H1 (cell line): ENCODE measurements at regions not wholly inside any gene's neighbourhood (a gene's known extent, or its start where the extent isn't known, plus 50 kb on each side); places are given as distances from the start of the nearest gene placed in this dataset.

Source experiments
- BRCA1 ChIP-seq: IDR thresholded peaks from 2 replicates; pipeline ENCODE4 v1.6.1; 2012; ENCODE audit warnings: low read depth, low read length, improper control_type of control experiment
- CTCF ChIP-seq, 3 experiments: IDR thresholded peaks; 1 replicate in 2 of 3; 2 replicates in 1 of 3; pipeline versions ENCODE4 v1.5.1 to v1.6.1; 2011; ENCODE audit warnings: low read length in 3 of 3, mild to moderate bottlenecking in 3 of 3, inconsistent platforms in 2 of 3, low read depth in 1 of 3, moderate library complexity in 1 of 3; ENCODE audit not compliant: insufficient read depth in 1 of 3; ENCODE audit errors: control extremely low read depth in 1 of 3
- EZH2 ChIP-seq: fragments of 200-600 bp; sonication (generic); IDR thresholded peaks from 2 replicates; pipeline ENCODE4 v1.7.1; 2012; ENCODE audit warnings: low read depth, mild to moderate bottlenecking, moderate library complexity, low read length, inconsistent platforms; ENCODE audit not compliant: severe bottlenecking
- GABPA ChIP-seq: IDR thresholded peaks from 2 replicates; pipeline ENCODE4 v1.6.1; 2011; ENCODE audit warnings: mild to moderate bottlenecking, low read length, moderate library complexity, borderline replicate concordance; ENCODE audit not compliant: insufficient read depth
- GTF2F1 ChIP-seq: IDR thresholded peaks from 2 replicates; pipeline ENCODE4 v1.6.1; 2012; ENCODE audit warnings: low read depth, low read length, improper control_type of control experiment, borderline replicate concordance
- HDAC6 ChIP-seq: IDR thresholded peaks from one replicate; pipeline ENCODE4 v1.7.1; 2012; ENCODE audit warnings: low read depth, mild to moderate bottlenecking, inconsistent platforms, low read length, moderate library complexity
- JUND ChIP-seq: IDR thresholded peaks from 2 replicates; pipeline ENCODE4 v1.6.1; 2011; ENCODE audit warnings: mild to moderate bottlenecking, improper control_type of control experiment, low read length
- NRF1 ChIP-seq: IDR thresholded peaks from 2 replicates; pipeline ENCODE4 v1.6.1; 2011; ENCODE audit warnings: mild to moderate bottlenecking, low read depth, low read length, improper control_type of control experiment
- POLR2AphosphoS5 ChIP-seq: IDR thresholded peaks from 2 replicates; pipeline ENCODE4 v1.6.1; 2011; ENCODE audit warnings: low read depth, low read length
- TAF1 ChIP-seq: IDR thresholded peaks from 2 replicates; pipeline ENCODE4 v1.6.1; 2011; ENCODE audit warnings: mild to moderate bottlenecking, low read depth, low read length
- TEAD4 ChIP-seq: IDR thresholded peaks from 2 replicates; pipeline ENCODE4 v1.6.1; 2012; ENCODE audit warnings: low read depth, low read length, inconsistent platforms, mixed read lengths
- TF ChIP-seq, protein P1 (sequence below): IDR thresholded peaks from 2 replicates; pipeline ENCODE4 v1.6.1; 2012; ENCODE audit warnings: low read length, inconsistent platforms

DNA sequence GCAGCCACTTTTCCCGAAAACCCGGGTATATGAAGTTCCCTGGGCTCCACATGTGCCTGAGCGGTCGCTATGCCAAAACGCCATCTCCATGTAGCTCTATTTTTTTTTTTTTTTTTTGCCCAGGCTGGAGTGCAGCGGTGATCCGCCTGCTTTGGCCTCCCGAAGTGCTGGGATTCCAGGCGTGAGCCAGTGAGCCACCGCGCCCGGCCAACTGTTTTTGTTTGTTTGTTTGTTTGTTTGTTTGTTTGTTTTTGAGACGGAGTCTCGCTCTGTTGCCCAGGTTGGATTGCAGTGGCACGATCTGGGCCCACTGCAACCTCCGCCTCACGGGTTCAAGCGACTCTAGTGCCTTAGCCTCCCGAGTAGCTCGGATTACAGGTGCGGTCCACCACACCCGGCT is 237.5 kb upstream of the IRAK1BP1 start:
- TF ChIP-seq TAF1, result no peak
- no peak for TF ChIP-seq GTF2F1
- no peak for TF ChIP-seq TEAD4
- TF ChIP-seq GABPA, result no peak
- no peak for TF ChIP-seq POLR2AphosphoS5
- no peak for TF ChIP-seq CTCF (IDR thresholded peaks at IDR 0.05; ENCODE audit: control extremely low read depth in 1 of 3, insufficient read depth in 1 of 3, low read depth in 1 of 3, low read length in 3 of 3)
- no peak for TF ChIP-seq BRCA1
- TF ChIP-seq, protein P1, sequence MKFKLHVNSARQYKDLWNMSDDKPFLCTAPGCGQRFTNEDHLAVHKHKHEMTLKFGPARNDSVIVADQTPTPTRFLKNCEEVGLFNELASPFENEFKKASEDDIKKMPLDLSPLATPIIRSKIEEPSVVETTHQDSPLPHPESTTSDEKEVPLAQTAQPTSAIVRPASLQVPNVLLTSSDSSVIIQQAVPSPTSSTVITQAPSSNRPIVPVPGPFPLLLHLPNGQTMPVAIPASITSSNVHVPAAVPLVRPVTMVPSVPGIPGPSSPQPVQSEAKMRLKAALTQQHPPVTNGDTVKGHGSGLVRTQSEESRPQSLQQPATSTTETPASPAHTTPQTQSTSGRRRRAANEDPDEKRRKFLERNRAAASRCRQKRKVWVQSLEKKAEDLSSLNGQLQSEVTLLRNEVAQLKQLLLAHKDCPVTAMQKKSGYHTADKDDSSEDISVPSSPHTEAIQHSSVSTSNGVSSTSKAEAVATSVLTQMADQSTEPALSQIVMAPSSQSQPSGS, result no peak
- TF ChIP-seq HDAC6, result no peak
- TF ChIP-seq JUND, result no peak
- no peak for TF ChIP-seq EZH2
- TF ChIP-seq NRF1, result no peak
